ENCODE measurements at regions not wholly inside any gene's neighbourhood (a gene's known extent, or its start where the extent isn't known, plus 50 kb on each side); places are given as distances from the start of the nearest gene placed in this dataset.

GRCh38 chr2:107281637-107282036 lies 395.7 kb upstream of the ST6GAL2 start:
- Histone ChIP-seq H2AFZ (ENCODE audit: low read length) (no peak overlapping the region), H3K14ac (ENCODE audit: insufficient read depth, low read length) (no peak overlapping the region), H3K4me2 (ENCODE audit: insufficient read depth, insufficient read length, low read length) (no peak overlapping the region), H2AK5ac (ENCODE audit: insufficient read length, low read length) (no peak overlapping the region), H3K9ac (ENCODE audit: extremely low read depth, insufficient read length, low read length) (no peak overlapping the region), H4K91ac (ENCODE audit: insufficient read length, low read depth, low read length) (no peak overlapping the region), H3K4me1 (ENCODE audit: insufficient read depth, low read length) (no peaks in the 10 kb centered on the region), H3K79me1 (ENCODE audit: insufficient read depth, low read depth, low read length, poor library complexity, severe bottlenecking) (no peaks in the 10 kb centered on the region), H3K18ac (ENCODE audit: insufficient read length, low read depth, low read length) (no peak overlapping the region), H4K5ac (ENCODE audit: insufficient read length, low read depth, low read length) (no peak overlapping the region), H3K27ac (ENCODE audit: insufficient read length, low read depth, low read length) (no peak overlapping the region), H3K9me3 (ENCODE audit: control insufficient read depth, low read depth, low read length) (no peaks in the 10 kb centered on the region), H2BK12ac (ENCODE audit: insufficient read length, low read depth, low read length) (no peak overlapping the region), H2BK5ac (ENCODE audit: insufficient read length, low read length) (no peak overlapping the region), H2BK20ac (ENCODE audit: low read depth, low read length, poor library complexity, severe bottlenecking) (no peak overlapping the region), H3K23ac (ENCODE audit: insufficient read length, low read depth, low read length) (no peak overlapping the region), H2BK120ac (ENCODE audit: low read depth, low read length, poor library complexity, severe bottlenecking) (no peak overlapping the region), H3K27me3 (ENCODE audit: insufficient read depth, low read length) (no peaks in the 10 kb centered on the region), H3K79me2 (ENCODE audit: insufficient read depth, low read length) (no peaks in the 10 kb centered on the region), H3T11ph (ENCODE audit: low read length) (no peak overlapping the region), H3K56ac (ENCODE audit: insufficient read length, low read depth, low read length) (no peak overlapping the region), H2BK15ac (ENCODE audit: low read depth, low read length) (no peak overlapping the region), H4K20me1 (ENCODE audit: control insufficient read depth, insufficient read depth, insufficient read length) (no peaks in the 10 kb centered on the region), H4K8ac (replicated peaks; ENCODE audit: insufficient read length, low read depth, low read length) (no peak overlapping the region), H3K4ac (ENCODE audit: low read depth, low read length) (no peak overlapping the region), H3K23me2 (ENCODE audit: insufficient read length, low read depth, low read length, poor library complexity, severe bottlenecking) (no peaks in the 10 kb centered on the region)
- Mint-ChIP-seq H3K27me3 (ENCODE audit: low read depth) (no peaks in the 10 kb centered on the region), H3K4me1 (no peaks in the 10 kb centered on the region), H3K36me3 (ENCODE audit: insufficient read depth in 1 of 3, low read depth in 3 of 3) (no peaks in the 10 kb centered on the region), H3K4me3 (no peak overlapping the region), H3K9me3 (no peaks in the 10 kb centered on the region), H3K27ac (no peak overlapping the region)
- no peak for DNase-seq
- no peak for TF ChIP-seq CTCF (conservative IDR thresholded peaks at IDR 0.05)
- no CpG with 5 or more reads among the region's 1 CpG for WGBS (ENCODE audit: extremely low coverage, insufficient read length, low lambda C conversion rate)

Data from H9 (cell line).